ENCODE measurements at regions not wholly inside any gene's neighbourhood (a gene's known extent, or its start where the extent isn't known, plus 50 kb on each side); places are given as distances from the start of the nearest gene placed in this dataset.

DNA sequence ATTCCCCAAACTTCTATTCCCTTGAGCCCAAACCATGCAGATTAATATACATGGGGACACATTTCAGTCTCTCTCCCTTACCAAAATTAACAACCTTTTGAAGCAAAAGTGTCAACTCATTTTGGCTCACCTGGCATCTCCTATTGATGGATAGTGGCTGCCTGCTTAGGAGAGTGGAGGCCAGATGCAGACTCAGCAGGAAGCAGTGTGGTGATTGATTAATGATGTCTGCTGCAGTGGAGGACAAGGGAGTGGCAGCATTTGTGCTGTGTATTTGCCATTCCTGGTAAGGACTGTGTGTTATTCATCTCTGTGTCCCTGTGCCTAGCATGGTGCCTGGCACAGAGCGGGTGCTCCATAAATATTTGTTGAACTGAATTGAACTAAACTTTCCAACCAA is 590.1 kb downstream of the RAB28 start:
- 88 to 100% methylated on average over 1 of the region's 1 CpG for WGBS, 2 donors (ENCODE audit: low coverage in 1 of 2)
- intact Hi-C loops (cut with DNase I; ENCODE audit: low total_unique reads), result no loop called here

DNA sequence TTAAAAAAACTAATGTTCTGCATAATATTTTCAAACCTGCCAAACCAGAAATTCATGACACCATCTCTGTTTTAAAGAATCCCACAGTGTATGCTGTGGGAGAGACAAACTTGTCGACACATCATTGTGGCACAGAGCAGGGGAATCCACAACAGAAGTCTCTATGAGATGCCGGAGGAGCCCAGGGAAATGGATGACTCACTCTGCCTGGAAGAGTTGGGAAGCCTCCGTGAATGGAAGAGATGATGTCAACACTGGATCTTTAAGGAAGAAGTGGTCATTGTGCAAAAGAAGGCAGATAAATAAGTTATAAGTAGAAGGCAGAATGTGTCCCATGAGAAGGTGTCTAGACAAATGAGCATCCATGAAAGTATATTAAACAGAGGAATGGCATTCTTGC is 595.1 kb downstream of the RAB28 start:
- intact Hi-C loops (cut with DNase I; ENCODE audit: low total_unique reads) (no loop called here), in situ Hi-C loops (cut with MboI; ENCODE audit: low pct_ligation_motif_present in 1 of 4, low pct_unique_long_range_greater_than_20kb in 1 of 4, low sequenced_read_pairs in 3 of 4) (no loop called here)
- Histone ChIP-seq H3K4me3 (no peak overlapping the region), H3K27me3 (no peaks in the 10 kb centered on the region), H3K4me1 (no peaks in the 10 kb centered on the region), H3K27ac (no peak overlapping the region), H3K36me3 (no peaks in the 10 kb centered on the region), H3K9me3 (no peaks in the 10 kb centered on the region)
- no peak for DNase-seq
- WGBS, 2 donors (ENCODE audit: low coverage in 1 of 2), result 68% methylated on average over 2 to 3 of the region's 3 CpGs
- TF ChIP-seq POLR2AphosphoS5 (IDR thresholded peaks at IDR 0.05), result no peak
- TF ChIP-seq CTCF (IDR thresholded peaks at IDR 0.05), result no peak
- TF ChIP-seq POLR2A (IDR thresholded peaks at IDR 0.05), result no peak
- TF ChIP-seq EP300 (IDR thresholded peaks at IDR 0.05; ENCODE audit: low read depth), result no peak

More for the DNA sequence above, 590.1 kb downstream of the RAB28 start:
- no peaks in the 10 kb centered on the region for H3K36me3 ChIP-seq
- no peak overlapping the region for H3K27ac ChIP-seq
- H3K4me1 ChIP-seq, result no peaks in the 10 kb centered on the region
- H3K27me3 ChIP-seq, result no peaks in the 10 kb centered on the region
- no peak for DNase-seq
- in situ Hi-C loops (cut with MboI; ENCODE audit: low pct_ligation_motif_present in 1 of 4, low pct_unique_long_range_greater_than_20kb in 1 of 4, low sequenced_read_pairs in 3 of 4), result no loop called here
- no peak for TF ChIP-seq POLR2AphosphoS5 (IDR thresholded peaks at IDR 0.05)
- TF ChIP-seq POLR2A (IDR thresholded peaks at IDR 0.05), result no peak
- TF ChIP-seq EP300 (IDR thresholded peaks at IDR 0.05; ENCODE audit: low read depth), result no peak
- H3K4me3 ChIP-seq, result no peak overlapping the region
- no peaks in the 10 kb centered on the region for H3K9me3 ChIP-seq

DNA sequence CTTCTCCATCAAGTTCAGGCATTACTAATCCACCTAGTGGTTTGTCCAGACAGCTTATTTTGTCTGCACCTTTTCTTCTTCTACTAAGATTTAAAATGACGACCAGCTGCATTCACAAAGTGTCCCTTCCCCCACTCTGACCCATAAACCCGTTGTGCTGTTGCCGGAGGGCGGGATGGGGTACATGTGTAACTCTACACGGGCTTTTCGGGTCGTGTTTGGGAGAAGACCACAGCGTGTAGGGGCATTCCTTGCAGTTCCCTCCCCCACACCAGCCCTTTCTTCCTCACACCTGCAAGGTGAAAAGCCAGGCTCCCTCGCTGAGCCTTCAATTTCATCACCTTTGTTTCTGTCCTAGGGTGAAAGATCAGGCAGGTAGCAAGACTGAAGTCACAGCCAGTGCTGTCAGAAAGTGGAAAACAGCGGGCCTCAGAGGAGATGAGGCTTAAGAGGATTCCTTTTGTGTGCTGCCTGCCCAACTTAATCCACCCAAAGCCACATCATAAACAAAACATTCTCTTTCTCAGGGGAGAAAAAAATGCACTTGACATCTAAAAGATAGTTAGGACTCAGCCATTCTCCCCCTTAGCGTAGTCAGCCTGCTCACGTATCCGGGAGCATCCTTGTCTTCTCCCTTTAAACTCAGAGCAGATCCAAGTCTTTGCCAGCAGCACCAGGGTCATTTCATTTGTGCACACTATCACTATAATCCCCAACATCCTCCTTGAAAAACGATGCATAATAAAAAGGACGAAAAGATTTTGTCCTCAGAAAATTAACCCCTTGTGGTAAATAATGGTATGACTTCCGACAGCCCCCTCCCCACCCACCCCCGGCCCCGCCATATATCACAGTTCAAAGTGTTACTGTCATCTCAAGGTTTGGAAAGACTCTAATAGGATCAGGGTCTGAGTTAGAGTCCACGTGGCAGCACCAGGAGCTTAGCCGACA is 599.0 kb downstream of the RAB28 start:
- H3K27me3 ChIP-seq, result no peaks in the 10 kb centered on the region
- H3K36me3 ChIP-seq, result no peaks in the 10 kb centered on the region
- in situ Hi-C loops (cut with MboI; ENCODE audit: low pct_ligation_motif_present in 1 of 4, low pct_unique_long_range_greater_than_20kb in 1 of 4, low sequenced_read_pairs in 3 of 4), result no loop called here
- no peak for TF ChIP-seq EP300 (IDR thresholded peaks at IDR 0.05; ENCODE audit: low read depth)
- H3K4me1 ChIP-seq, result no peaks in the 10 kb centered on the region
- H3K4me3 ChIP-seq, result no peak overlapping the region
- intact Hi-C loops (cut with DNase I; ENCODE audit: low total_unique reads), result no loop called here
- DNase-seq, result no peak
- 65 to 71% methylated on average over 17 to 20 of the region's 20 CpGs for WGBS, 2 donors (ENCODE audit: low coverage in 1 of 2)
- H3K27ac ChIP-seq, result no peak overlapping the region
- H3K9me3 ChIP-seq, result no peaks in the 10 kb centered on the region

DNA sequence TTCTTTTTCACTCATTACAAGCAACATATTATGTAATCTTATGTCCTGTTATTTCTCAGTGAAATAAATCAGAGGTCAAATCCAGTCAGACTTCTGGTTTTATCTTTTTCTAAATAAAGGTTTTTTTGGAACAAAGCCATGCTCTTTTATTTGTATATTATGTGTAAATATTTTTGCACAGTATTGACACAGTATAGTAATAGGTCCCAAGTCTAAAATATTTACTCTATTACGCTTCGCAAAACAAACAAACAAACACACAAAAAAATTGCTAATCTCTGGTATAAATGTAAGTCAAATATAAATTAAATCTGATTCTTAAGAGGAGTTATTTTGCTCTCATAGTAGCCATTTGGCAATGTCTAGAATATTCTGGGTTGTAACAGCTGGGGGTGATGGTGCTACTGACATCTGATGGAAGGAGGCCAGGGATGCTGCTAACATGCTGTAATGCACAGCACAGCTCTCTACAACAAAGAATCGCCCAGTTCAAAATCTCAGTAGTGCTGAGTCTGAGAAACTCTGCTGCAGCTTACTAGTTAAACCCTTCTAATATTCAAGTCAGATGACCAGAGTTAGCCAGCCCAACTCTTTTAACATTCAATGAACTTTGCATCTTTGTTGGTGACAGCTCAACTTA is 602.1 kb downstream of the RAB28 start:
- H3K4me3 ChIP-seq, result no peak overlapping the region
- no peaks in the 10 kb centered on the region for H3K9me3 ChIP-seq
- TF ChIP-seq POLR2AphosphoS5 (IDR thresholded peaks at IDR 0.05) (no peak), POLR2A (IDR thresholded peaks at IDR 0.05) (no peak), CTCF (IDR thresholded peaks at IDR 0.05) (no peak), EP300 (IDR thresholded peaks at IDR 0.05; ENCODE audit: low read depth) (no peak)
- intact Hi-C loops (cut with DNase I; ENCODE audit: low total_unique reads) (no loop called here), in situ Hi-C loops (cut with MboI; ENCODE audit: low pct_ligation_motif_present in 1 of 4, low pct_unique_long_range_greater_than_20kb in 1 of 4, low sequenced_read_pairs in 3 of 4) (no loop called here)
- no peaks in the 10 kb centered on the region for H3K4me1 ChIP-seq
- WGBS, 2 donors (ENCODE audit: low coverage in 1 of 2), result 73 to 82% methylated on average over 3 of the region's 3 CpGs
- no peaks in the 10 kb centered on the region for H3K27me3 ChIP-seq
- H3K27ac ChIP-seq, result no peak overlapping the region
- DNase-seq, result no peak
- no peaks in the 10 kb centered on the region for H3K36me3 ChIP-seq

DNA sequence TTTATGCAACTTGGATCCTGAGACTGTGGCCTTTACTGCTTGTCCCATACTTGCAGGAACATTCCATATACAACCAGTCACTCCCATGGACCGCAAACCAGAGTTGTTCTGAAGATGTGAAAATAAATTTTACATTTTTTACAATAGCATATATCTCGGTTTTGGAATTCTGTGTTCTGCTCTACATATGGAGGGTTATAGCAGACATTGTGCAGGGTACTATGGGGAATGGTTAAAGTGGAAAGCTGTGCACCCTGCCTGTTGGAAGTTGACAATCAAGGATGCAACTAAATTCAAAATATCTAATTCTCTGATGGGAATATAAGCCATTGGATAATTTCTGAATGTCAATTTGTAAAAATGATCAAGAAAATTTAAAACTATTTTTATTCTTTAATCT is 603.3 kb downstream of the RAB28 start:
- in situ Hi-C loops (cut with MboI; ENCODE audit: low pct_ligation_motif_present in 1 of 4, low pct_unique_long_range_greater_than_20kb in 1 of 4, low sequenced_read_pairs in 3 of 4), result no loop called here
- WGBS, 2 donors (ENCODE audit: low coverage in 1 of 2), result 75 to 85% methylated on average over 1 to 2 of the region's 2 CpGs
- no peak overlapping the region for H3K4me3 ChIP-seq
- H3K27ac ChIP-seq, result no peak overlapping the region
- no peaks in the 10 kb centered on the region for H3K4me1 ChIP-seq
- no peaks in the 10 kb centered on the region for H3K36me3 ChIP-seq
- H3K9me3 ChIP-seq, result no peaks in the 10 kb centered on the region
- intact Hi-C loops (cut with DNase I; ENCODE audit: low total_unique reads), result no loop called here
- TF ChIP-seq POLR2A (IDR thresholded peaks at IDR 0.05), result no peak
- TF ChIP-seq EP300 (IDR thresholded peaks at IDR 0.05; ENCODE audit: low read depth), result no peak
- TF ChIP-seq CTCF (IDR thresholded peaks at IDR 0.05), result no peak
- no peak for TF ChIP-seq POLR2AphosphoS5 (IDR thresholded peaks at IDR 0.05)
- no peak for DNase-seq
- no peaks in the 10 kb centered on the region for H3K27me3 ChIP-seq

All from transverse colon (tissue), 4 donors.